NCI-H82 treated with DMSO at 0.1 percent for 48 hours (cell line): ENCODE measurements at regions not wholly inside any gene's neighbourhood (a gene's known extent, or its start where the extent isn't known, plus 50 kb on each side); places are given as distances from the start of the nearest gene placed in this dataset.

Experiments used
- DNase-seq: peaks from one replicate; lab custom pipeline; 2025; ENCODE audit not compliant: unreplicated experiment; lab: John Stamatoyannopoulos, UW

DNA sequence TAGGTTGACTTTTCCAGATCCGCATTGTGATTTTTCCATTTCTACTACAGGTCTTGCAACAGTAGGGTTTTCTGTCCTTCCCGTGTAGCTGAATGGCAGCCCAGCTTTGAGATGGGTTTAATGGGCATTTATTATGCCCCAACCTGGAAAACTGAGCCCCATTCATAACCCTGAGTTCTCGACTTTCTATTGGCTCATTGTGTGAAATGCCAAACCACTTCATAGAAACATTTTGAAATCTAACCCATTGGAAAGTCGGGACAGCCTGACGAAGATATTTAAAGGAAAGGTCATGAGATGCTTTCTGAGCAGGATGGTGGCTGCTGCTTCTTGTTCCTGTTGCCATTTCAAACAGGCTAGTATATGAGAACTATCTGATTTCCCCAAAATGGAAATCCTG lies 203.5 kb downstream of the ZFP36L2 start:
- no peak for DNase-seq

GRCh38 chr2:43021791-43022509 lies 204.5 kb downstream of the ZFP36L2 start:
- DNase-seq = no peak

- no peak for DNase-seq
Measured at GRCh38 chr2:43020990-43021669, 205.3 kb downstream of the ZFP36L2 start.

DNA sequence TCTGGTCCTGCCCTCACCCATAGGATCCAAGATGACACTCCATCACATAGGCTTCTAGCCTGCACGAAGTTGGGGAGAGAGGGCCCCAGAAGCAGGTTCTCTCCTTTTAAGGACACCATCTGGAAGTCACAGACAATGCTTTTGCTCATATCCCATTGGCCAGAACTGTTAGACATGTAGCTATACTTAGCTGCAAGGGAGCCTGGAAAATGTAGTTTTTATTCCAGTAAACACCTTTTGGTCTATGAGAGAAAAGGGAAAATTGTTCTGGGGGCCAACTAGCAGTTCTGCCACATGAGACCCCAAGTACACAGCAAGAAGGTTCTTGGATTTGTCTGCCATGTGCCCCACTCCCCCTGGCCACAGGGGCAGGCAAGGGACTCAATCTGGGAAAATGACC lies 206.1 kb downstream of the ZFP36L2 start:
- no peak for DNase-seq

DNA sequence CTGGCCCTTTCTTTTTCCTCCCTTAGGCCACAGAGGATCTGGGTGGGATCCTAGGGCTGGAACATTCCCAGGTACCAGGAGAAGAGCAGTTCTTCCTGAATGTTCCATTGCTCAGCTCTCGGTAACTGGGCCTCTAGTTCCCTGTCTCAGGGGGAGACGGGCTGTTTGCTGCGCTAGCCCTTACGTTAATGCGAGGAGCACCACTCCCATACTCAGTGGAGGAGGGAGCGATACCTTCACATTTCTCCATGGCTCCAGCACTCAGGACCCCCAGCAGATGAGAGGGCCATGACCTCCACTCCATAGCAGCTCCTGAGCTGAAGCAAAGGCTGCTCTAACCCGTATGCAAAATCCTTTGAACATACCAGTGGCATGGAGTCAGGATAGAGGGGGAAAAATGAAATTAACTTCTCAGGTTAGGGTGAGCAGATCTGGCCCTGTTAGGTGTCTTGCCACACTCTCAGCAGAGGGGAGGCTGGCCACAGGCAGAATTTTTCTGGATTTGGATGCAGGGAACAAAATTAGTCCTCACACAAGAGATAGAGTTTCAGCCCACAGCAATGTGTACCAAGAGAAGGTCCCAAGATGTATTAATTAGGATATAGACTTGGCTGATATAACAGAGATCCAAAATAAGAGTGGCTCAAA lies 206.7 kb downstream of the ZFP36L2 start:
- DNase-seq = no peak

GRCh38 chr2:43019025-43019367 lies 207.4 kb downstream of the ZFP36L2 start:
- DNase-seq = no peak

GRCh38 chr2:43018179-43019024 lies 208.0 kb downstream of the ZFP36L2 start:
- no peak for DNase-seq

- no peak for DNase-seq
Measured at GRCh38 chr2:43013821-43014345, 212.5 kb downstream of the ZFP36L2 start.

DNA sequence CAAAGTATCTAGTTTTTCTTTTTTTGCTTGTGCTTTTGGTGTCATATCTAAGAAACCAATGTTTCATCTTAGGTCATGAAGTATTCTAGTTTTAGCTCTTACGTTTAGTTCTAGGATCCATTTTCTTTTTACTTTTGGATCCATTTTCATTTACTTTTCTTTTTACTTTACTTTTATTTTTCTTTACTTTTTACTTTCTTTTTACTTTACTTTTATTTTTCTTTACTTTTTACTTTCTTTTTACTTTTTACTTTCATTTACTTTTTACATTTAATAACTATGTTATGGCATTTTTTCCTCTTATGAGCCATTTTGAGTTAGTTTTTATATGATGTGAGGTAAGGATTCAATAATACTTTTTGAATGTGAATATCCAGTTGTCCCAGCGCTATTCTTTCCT lies 213.4 kb downstream of the ZFP36L2 start:
- no peak for DNase-seq

- DNase-seq = no peak
Measured at GRCh38 chr2:43011158-43011491, 215.3 kb downstream of the ZFP36L2 start.

- DNase-seq = no peak
Measured at GRCh38 chr2:43010438-43011157, 215.8 kb downstream of the ZFP36L2 start.

- DNase-seq = no peak
Measured at GRCh38 chr2:43009448-43009847, 217.0 kb downstream of the ZFP36L2 start.

- no peak for DNase-seq
Measured at GRCh38 chr2:43008388-43008787, 216.0 kb upstream of the HAAO start.

GRCh38 chr2:43007901-43008300 lies 215.5 kb upstream of the HAAO start:
- no peak for DNase-seq

GRCh38 chr2:43006834-43007543 lies 214.6 kb upstream of the HAAO start:
- no peak for DNase-seq

GRCh38 chr2:43005975-43006833 lies 213.8 kb upstream of the HAAO start:
- no peak for DNase-seq

DNA sequence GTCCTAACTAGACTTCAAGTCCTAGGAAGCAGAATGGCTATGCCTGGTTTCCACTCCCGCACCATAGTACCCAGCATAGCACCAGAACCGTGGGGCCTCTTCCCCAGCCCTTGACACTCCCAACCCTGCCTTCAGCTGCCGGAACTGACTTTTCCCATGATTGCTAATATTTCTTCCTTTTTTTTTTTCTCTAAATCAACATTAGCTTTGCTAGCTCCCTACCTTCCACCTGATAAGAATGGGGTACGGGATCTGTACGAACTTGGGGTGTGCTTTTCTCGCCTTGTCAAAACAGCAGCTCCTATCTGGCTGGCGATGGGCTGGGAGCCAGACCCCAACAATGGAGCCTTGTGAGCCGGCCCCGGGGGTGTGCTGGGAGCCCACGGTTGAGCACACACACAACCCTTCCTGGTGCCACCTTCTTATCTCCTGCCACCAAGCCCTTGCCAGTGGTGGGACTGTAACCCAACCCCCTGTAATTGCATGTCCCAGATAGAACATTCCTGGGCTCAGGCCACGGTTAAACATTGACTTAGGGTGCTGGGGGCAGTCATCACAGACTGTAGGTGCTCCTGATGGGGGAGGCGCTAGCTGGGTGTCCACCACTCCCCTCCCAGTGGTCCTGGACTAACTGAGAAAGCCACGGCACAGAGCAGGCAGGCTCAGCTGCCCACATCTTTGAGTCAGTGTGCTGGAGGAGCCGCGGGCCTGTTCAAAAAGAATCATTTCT lies 213.0 kb upstream of the HAAO start:
- DNase-seq = no peak

DNA sequence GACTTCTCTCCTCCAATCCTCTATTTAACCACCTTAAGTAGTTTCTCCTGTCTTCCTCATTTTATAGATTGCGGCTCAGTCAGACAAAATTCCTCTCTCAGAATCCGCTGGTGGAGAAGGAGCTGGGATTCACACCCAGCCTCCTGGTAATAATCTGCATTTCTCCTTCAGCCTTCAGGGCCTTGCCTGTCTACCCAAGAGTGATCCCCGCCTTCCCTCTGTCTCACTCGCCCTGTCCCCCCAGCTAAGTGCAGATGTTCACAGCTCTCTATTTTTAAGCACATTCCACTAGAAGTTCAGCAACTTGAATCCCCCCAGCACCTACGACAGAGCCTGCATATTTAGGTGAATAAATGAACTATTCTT lies 212.5 kb upstream of the HAAO start:
- no peak for DNase-seq
